ENCODE measurements at regions not wholly inside any gene's neighbourhood (a gene's known extent, or its start where the extent isn't known, plus 50 kb on each side); places are given as distances from the start of the nearest gene placed in this dataset.

- no peak overlapping the region for H3K4me3 ChIP-seq (ENCODE audit: control insufficient read depth, low read depth, low read length)
- no peak for DNase-seq (ENCODE audit: low read depth)
These were observed 291.5 kb downstream of the ZNF536 start for GRCh38 chr19:30663611-30664174.

DNA sequence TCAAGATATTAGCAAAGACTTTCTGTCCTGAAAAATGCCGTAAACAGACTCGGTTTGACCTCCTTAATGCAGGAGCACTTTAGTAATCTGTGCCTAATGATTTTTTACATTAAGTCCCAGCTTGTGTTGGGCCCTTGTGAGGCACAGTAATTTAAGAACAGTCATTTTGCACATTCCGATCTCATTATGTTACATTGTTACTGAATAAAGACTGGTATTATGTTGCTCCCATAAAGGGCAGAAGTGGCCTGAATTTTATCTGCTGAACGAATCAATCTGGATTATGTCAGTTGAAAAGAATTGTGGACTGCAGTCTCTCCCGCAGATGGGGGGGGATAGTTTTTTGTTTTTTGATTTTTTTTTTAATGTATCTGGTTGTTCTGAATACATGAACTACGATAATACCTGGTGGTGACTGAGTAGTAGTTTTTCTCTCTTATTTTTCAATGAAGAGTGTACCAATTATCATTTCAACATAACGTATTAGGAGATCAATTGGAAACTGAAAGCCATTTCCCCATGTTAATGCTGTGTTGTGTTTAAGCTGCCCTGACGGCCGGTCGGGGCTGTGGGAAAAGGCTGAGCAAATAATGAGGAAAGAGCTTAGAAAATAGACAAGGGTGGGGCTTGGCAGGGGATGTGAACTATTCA is 290.2 kb downstream of the ZNF536 start:
- DNase-seq (ENCODE audit: low read depth), result no peak
- no peak overlapping the region for H3K4me3 ChIP-seq (ENCODE audit: control insufficient read depth, low read depth, low read length)
- TF ChIP-seq, protein P1, sequence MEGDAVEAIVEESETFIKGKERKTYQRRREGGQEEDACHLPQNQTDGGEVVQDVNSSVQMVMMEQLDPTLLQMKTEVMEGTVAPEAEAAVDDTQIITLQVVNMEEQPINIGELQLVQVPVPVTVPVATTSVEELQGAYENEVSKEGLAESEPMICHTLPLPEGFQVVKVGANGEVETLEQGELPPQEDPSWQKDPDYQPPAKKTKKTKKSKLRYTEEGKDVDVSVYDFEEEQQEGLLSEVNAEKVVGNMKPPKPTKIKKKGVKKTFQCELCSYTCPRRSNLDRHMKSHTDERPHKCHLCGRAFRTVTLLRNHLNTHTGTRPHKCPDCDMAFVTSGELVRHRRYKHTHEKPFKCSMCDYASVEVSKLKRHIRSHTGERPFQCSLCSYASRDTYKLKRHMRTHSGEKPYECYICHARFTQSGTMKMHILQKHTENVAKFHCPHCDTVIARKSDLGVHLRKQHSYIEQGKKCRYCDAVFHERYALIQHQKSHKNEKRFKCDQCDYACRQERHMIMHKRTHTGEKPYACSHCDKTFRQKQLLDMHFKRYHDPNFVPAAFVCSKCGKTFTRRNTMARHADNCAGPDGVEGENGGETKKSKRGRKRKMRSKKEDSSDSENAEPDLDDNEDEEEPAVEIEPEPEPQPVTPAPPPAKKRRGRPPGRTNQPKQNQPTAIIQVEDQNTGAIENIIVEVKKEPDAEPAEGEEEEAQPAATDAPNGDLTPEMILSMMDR (IDR thresholded peaks at IDR 0.05; ENCODE audit: control insufficient read depth, insufficient read depth, low read depth, low read length, missing control alignments), result no peak

More at GRCh38 chr19:30663611-30664174, 291.5 kb downstream of the ZNF536 start:
- TF ChIP-seq, protein P1 (IDR thresholded peaks at IDR 0.05; ENCODE audit: control insufficient read depth, insufficient read depth, low read depth, low read length, missing control alignments), result no peak

GRCh38 chr19:30659638-30660037 is 287.5 kb downstream of the ZNF536 start:
- H3K4me3 ChIP-seq (ENCODE audit: control insufficient read depth, low read depth, low read length), result no peak overlapping the region
- TF ChIP-seq, protein P1 (IDR thresholded peaks at IDR 0.05; ENCODE audit: control insufficient read depth, insufficient read depth, low read depth, low read length, missing control alignments), result no peak
- DNase-seq (ENCODE audit: low read depth), result no peak

- TF ChIP-seq, protein P1 (IDR thresholded peaks at IDR 0.05; ENCODE audit: control insufficient read depth, insufficient read depth, low read depth, low read length, missing control alignments), result no peak
- H3K4me3 ChIP-seq (ENCODE audit: control insufficient read depth, low read depth, low read length), result no peak overlapping the region
- DNase-seq (ENCODE audit: low read depth), result no peak
These were observed 284.4 kb downstream of the ZNF536 start for GRCh38 chr19:30656520-30657100.

DNA sequence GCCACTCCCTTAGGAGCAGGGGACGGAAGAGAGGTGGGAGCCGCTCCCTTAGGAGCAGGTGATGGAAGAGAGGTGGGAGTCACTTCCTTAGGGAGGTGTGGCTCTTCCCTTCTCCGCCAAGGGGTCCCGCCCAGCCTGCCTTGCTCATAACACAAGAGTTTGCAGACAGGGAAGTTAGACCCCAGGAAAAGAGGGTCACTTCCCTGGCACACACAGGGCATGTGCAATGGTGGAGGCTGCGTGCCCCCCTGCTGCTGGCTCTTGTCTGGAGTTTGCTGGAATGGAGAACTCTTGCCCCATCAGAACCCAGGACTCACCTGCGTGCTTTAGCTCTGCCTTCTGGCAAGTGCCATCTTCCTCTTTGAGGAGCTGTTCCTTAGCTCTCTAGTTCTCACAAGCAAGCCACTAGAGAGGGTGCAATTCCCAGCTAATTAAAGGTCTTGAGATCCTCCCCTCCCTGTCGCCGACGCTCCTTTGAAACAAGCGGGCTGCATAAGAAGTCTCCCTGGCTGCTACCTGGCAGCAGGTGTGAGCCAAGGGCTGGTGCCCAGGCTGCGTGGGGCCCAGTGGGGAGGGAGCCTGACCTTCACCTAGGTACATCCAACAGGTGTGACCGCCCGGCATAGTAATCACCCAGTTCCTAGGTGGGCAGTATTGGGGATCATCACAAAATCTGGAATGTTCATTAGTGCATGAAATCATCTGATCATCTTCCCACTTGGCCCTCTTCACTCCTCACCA is 281.6 kb downstream of the ZNF536 start:
- no peak overlapping the region for H3K4me3 ChIP-seq (ENCODE audit: control insufficient read depth, low read depth, low read length)
- DNase-seq (ENCODE audit: low read depth), result no peak
- TF ChIP-seq, protein P1 (IDR thresholded peaks at IDR 0.05; ENCODE audit: control insufficient read depth, insufficient read depth, low read depth, low read length, missing control alignments), result no peak

DNA sequence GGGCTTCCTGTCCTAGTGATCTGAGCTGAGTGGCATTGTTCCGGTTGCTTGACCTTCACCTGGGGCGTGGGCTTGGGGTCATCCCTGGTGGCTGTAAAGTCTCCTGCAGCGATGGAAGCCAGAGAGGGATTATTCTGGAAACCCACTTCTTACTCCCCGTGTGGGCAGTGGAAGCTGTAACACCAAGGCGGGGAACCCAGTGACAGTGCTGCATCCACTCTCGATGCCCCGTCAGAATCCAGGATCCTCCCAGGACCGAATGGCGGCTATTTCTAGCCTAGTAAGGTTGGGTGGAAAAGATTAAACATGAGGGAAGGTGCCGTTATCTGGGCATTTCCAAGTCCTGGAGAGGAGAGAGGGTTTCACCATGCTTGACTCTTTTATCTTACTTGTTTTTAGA is 280.6 kb downstream of the ZNF536 start:
- no peak overlapping the region for H3K4me3 ChIP-seq (ENCODE audit: control insufficient read depth, low read depth, low read length)
- no peak for DNase-seq (ENCODE audit: low read depth)
- TF ChIP-seq, protein P1 (IDR thresholded peaks at IDR 0.05; ENCODE audit: control insufficient read depth, insufficient read depth, low read depth, low read length, missing control alignments), result no peak
